Trophoblast cell (in vitro differentiated cells and primary cell): ENCODE measurements at regions not wholly inside any gene's neighbourhood (a gene's known extent, or its start where the extent isn't known, plus 50 kb on each side); places are given as distances from the start of the nearest gene placed in this dataset.

Source experiments
- DNase-seq, 2 donors: peaks; one replicate each; pipeline ENCODE4 v3.0.0-alpha.2; 2016
- H2AFZ ChIP-seq: 2 replicates; pipeline ENCODE4 v1.6.1; 2013; ENCODE audit warnings: low read length, moderate library complexity, mild to moderate bottlenecking; ENCODE audit not compliant: insufficient read depth, poor library complexity
- H2AK5ac ChIP-seq: 2 replicates; pipeline ENCODE4 v1.6.1; 2013; ENCODE audit warnings: mild to moderate bottlenecking, low read length
- H2BK120ac ChIP-seq: 2 replicates; pipeline ENCODE4 v1.6.1; 2013; ENCODE audit warnings: low read length, mild to moderate bottlenecking, moderate library complexity; ENCODE audit not compliant: insufficient read depth, poor library complexity
- H2BK12ac ChIP-seq: 2 replicates; pipeline ENCODE4 v1.6.1; 2013; ENCODE audit warnings: mild to moderate bottlenecking, low read length, moderate library complexity
- H2BK5ac ChIP-seq: 2 replicates; pipeline ENCODE4 v1.6.1; 2013; ENCODE audit warnings: low read length, low read depth, moderate library complexity, mild to moderate bottlenecking; ENCODE audit not compliant: poor library complexity
- H3K14ac ChIP-seq: 2 replicates; pipeline ENCODE4 v1.6.1; 2013; ENCODE audit warnings: mild to moderate bottlenecking, low read length
- H3K18ac ChIP-seq: 2 replicates; pipeline ENCODE4 v1.6.1; 2013; ENCODE audit warnings: mild to moderate bottlenecking, low read length
- H3K23ac ChIP-seq: 2 replicates; pipeline ENCODE4 v1.6.1; 2013; ENCODE audit warnings: low read length
- H3K27ac ChIP-seq: 2 replicates; pipeline ENCODE4 v1.5.1; 2013; ENCODE audit warnings: low read depth, mild to moderate bottlenecking, inconsistent platforms, low read length, moderate library complexity
- H3K27me3 ChIP-seq: 2 replicates; pipeline ENCODE4 v1.6.1; 2013; ENCODE audit warnings: inconsistent platforms, mild to moderate bottlenecking, low read length, moderate library complexity; ENCODE audit not compliant: insufficient read depth
- H3K36me3 ChIP-seq, 2 experiments: 1 replicate in 1 of 2; 2 replicates in 1 of 2; pipeline ENCODE4 v1.6.1; 2013; ENCODE audit warnings: low read length in 2 of 2, mild to moderate bottlenecking in 2 of 2, moderate library complexity in 1 of 2; ENCODE audit not compliant: insufficient read depth in 2 of 2, control insufficient read depth in 1 of 2
- H3K4ac ChIP-seq: 2 replicates; pipeline ENCODE4 v1.6.1; 2013; ENCODE audit warnings: low read depth, mild to moderate bottlenecking, low read length, moderate library complexity
- H3K4me1 ChIP-seq, 2 experiments: 1 replicate in 1 of 2; 2 replicates in 1 of 2; pipeline ENCODE4 v1.6.1; 2013; ENCODE audit warnings: low read length in 2 of 2, mild to moderate bottlenecking in 2 of 2, moderate library complexity in 1 of 2; ENCODE audit not compliant: insufficient read depth in 2 of 2, control insufficient read depth in 1 of 2
- H3K4me2 ChIP-seq: 2 replicates; pipeline ENCODE4 v1.6.1; 2013; ENCODE audit warnings: inconsistent platforms, mild to moderate bottlenecking, low read length, moderate library complexity
- H3K4me3 ChIP-seq: 2 replicates; pipeline ENCODE4 v1.5.1; 2013; ENCODE audit warnings: mild to moderate bottlenecking, low read depth, low read length, inconsistent platforms
- H3K79me1 ChIP-seq: one replicate; pipeline ENCODE4 v1.6.1; 2013; ENCODE audit warnings: low read length
- H3K79me2 ChIP-seq: 2 replicates; pipeline ENCODE4 v1.6.1; 2013; ENCODE audit warnings: low read length, mild to moderate bottlenecking; ENCODE audit not compliant: control insufficient read depth, insufficient read depth, poor library complexity
- H3K9ac ChIP-seq: 2 replicates; pipeline ENCODE4 v1.6.1; 2013; ENCODE audit warnings: mild to moderate bottlenecking, low read length
- H3K9me3 ChIP-seq: 2 replicates; pipeline ENCODE4 v1.6.1; 2013; ENCODE audit warnings: low read depth, mild to moderate bottlenecking, control low read depth, inconsistent platforms, low read length; ENCODE audit not compliant: insufficient read depth
- H4K12ac ChIP-seq: 2 replicates; pipeline ENCODE4 v1.6.1; 2013; ENCODE audit warnings: low read depth, mild to moderate bottlenecking, low read length, moderate library complexity
- H4K8ac ChIP-seq: 2 replicates; pipeline ENCODE4 v1.6.1; 2013; ENCODE audit warnings: low read depth, mild to moderate bottlenecking, low read length, moderate library complexity
- H4K91ac ChIP-seq: one replicate; pipeline ENCODE4 v1.6.1; 2013; ENCODE audit warnings: low read depth, mild to moderate bottlenecking, low read length, moderate library complexity
- WGBS: extraction: QIAGEN DNeasy Blood & Tissue Kit; methylation state at CpG from one replicate; pipeline ENCODE4 v1.1.7; 2013; ENCODE audit warnings: missing lambda C conversion rate; ENCODE audit not compliant: insufficient read length, insufficient coverage; ENCODE audit errors: extremely low coverage; 5-methylcytosine and 5-hydroxymethylcytosine counted together

- Histone ChIP-seq H3K79me1 (no peaks in the 10 kb centered on the region), H3K4me3 (no peak overlapping the region)
Observed at GRCh38 chr10:1873661-1874315, 136.5 kb upstream of the ADARB2 start.

GRCh38 chr10:1872151-1872726 lies 134.9 kb upstream of the ADARB2 start:
- H2BK120ac ChIP-seq = no peak overlapping the region
- no peak overlapping the region for H3K23ac ChIP-seq
- H3K18ac ChIP-seq = no peak overlapping the region
- no peak overlapping the region for H4K8ac ChIP-seq
- no peaks in the 10 kb centered on the region for H3K36me3 ChIP-seq
- H2AK5ac ChIP-seq = no peak overlapping the region
- H2BK12ac ChIP-seq = no peak overlapping the region
- H2AFZ ChIP-seq = no peak overlapping the region
- WGBS = no CpG with 5 or more reads among the region's 7 CpGs
- no peak for DNase-seq
- H3K14ac ChIP-seq = no peak overlapping the region
- no peaks in the 10 kb centered on the region for H3K27me3 ChIP-seq
- no peak overlapping the region for H3K9ac ChIP-seq
- H3K4me1 ChIP-seq = no peaks in the 10 kb centered on the region
- peaks cover 2% of the 10 kb centered on the region for H3K9me3 ChIP-seq
- no peaks in the 10 kb centered on the region for H3K79me2 ChIP-seq
- H3K79me1 ChIP-seq = no peaks in the 10 kb centered on the region
- no peak overlapping the region for H3K4me2 ChIP-seq
- H3K27ac ChIP-seq = no peak overlapping the region
- no peak overlapping the region for H2BK5ac ChIP-seq
- H3K4ac ChIP-seq = no peak overlapping the region
- H4K91ac ChIP-seq = no peak overlapping the region
- H3K4me3 ChIP-seq = no peak overlapping the region
- no peak overlapping the region for H4K12ac ChIP-seq

More at GRCh38 chr10:1873661-1874315, 136.5 kb upstream of the ADARB2 start:
- Histone ChIP-seq H3K9me3 (peaks cover under 1% of the 10 kb centered on the region), H4K91ac (no peak overlapping the region), H3K14ac (no peak overlapping the region), H4K8ac (no peak overlapping the region), H3K36me3 (no peaks in the 10 kb centered on the region), H3K18ac (no peak overlapping the region), H3K4ac (no peak overlapping the region), H2BK12ac (no peak overlapping the region), H4K12ac (no peak overlapping the region), H2BK120ac (no peak overlapping the region), H3K4me2 (no peak overlapping the region), H3K27me3 (no peaks in the 10 kb centered on the region), H2AK5ac (no peak overlapping the region), H3K23ac (no peak overlapping the region), H3K4me1 (no peaks in the 10 kb centered on the region), H2AFZ (no peak overlapping the region), H2BK5ac (no peak overlapping the region), H3K27ac (no peak overlapping the region), H3K9ac (no peak overlapping the region), H3K79me2 (no peaks in the 10 kb centered on the region)
- WGBS = no CpG with 5 or more reads among the region's 7 CpGs
- no peak for DNase-seq

- H3K18ac ChIP-seq = no peak overlapping the region
- H3K36me3 ChIP-seq = no peaks in the 10 kb centered on the region
- no peak overlapping the region for H4K12ac ChIP-seq
- no CpG with 5 or more reads among the region's 5 CpGs for WGBS
- no peak overlapping the region for H3K23ac ChIP-seq
- no peak overlapping the region for H2AFZ ChIP-seq
- H3K4me1 ChIP-seq = no peaks in the 10 kb centered on the region
- H2BK120ac ChIP-seq = no peak overlapping the region
- H4K8ac ChIP-seq = no peak overlapping the region
- H4K91ac ChIP-seq = no peak overlapping the region
- H3K27ac ChIP-seq = no peak overlapping the region
- no peak overlapping the region for H2BK12ac ChIP-seq
- H3K27me3 ChIP-seq = no peaks in the 10 kb centered on the region
- H2AK5ac ChIP-seq = no peak overlapping the region
- H3K14ac ChIP-seq = no peak overlapping the region
- H3K4ac ChIP-seq = no peak overlapping the region
- H3K79me1 ChIP-seq = no peaks in the 10 kb centered on the region
- DNase-seq = no peak
- H3K79me2 ChIP-seq = no peaks in the 10 kb centered on the region
- peaks cover 2% of the 10 kb centered on the region for H3K9me3 ChIP-seq
- H3K4me3 ChIP-seq = no peak overlapping the region
- H2BK5ac ChIP-seq = no peak overlapping the region
- no peak overlapping the region for H3K9ac ChIP-seq
- H3K4me2 ChIP-seq = no peak overlapping the region
Observed at GRCh38 chr10:1870491-1870890, 133.2 kb upstream of the ADARB2 start.

GRCh38 chr10:1869861-1870260 lies 132.5 kb upstream of the ADARB2 start:
- Histone ChIP-seq H2BK120ac (no peak overlapping the region), H4K91ac (no peak overlapping the region), H3K18ac (no peak overlapping the region), H3K9me3 (peaks cover 2% of the 10 kb centered on the region), H2BK12ac (no peak overlapping the region), H3K9ac (no peak overlapping the region), H3K36me3 (no peaks in the 10 kb centered on the region), H2AFZ (no peak overlapping the region), H3K27ac (no peak overlapping the region), H3K23ac (no peak overlapping the region), H3K4me1 (no peaks in the 10 kb centered on the region), H3K4me3 (no peak overlapping the region), H3K79me1 (no peaks in the 10 kb centered on the region), H2BK5ac (no peak overlapping the region), H4K12ac (no peak overlapping the region), H2AK5ac (no peak overlapping the region), H3K4me2 (no peak overlapping the region), H3K4ac (no peak overlapping the region), H4K8ac (no peak overlapping the region), H3K27me3 (no peaks in the 10 kb centered on the region), H3K14ac (no peak overlapping the region), H3K79me2 (no peaks in the 10 kb centered on the region)
- no peak for DNase-seq
- no CpG with 5 or more reads among the region's 13 CpGs for WGBS
